ENCODE measurements at regions not wholly inside any gene's neighbourhood (a gene's known extent, or its start where the extent isn't known, plus 50 kb on each side); places are given as distances from the start of the nearest gene placed in this dataset.

- no peak for ATAC-seq (ENCODE audit: low FRiP score in 2 of 2)
- WGBS, 2 donors: 86 to 91% methylated on average over 4 of the region's 4 CpGs
- H3K36me3 ChIP-seq: no peaks in the 10 kb centered on the region
These were observed 407.3 kb upstream of the ANO3 start for GRCh38 chr11:25924586-25924985.

GRCh38 chr11:25925359-25925758 is 406.6 kb upstream of the ANO3 start:
- no peak overlapping the region for H3K4me3 ChIP-seq
- ATAC-seq (ENCODE audit: low FRiP score in 2 of 2): no peak
- TF ChIP-seq POLR2AphosphoS5 (IDR thresholded peaks at IDR 0.05): no peak
- TF ChIP-seq, protein P1, sequence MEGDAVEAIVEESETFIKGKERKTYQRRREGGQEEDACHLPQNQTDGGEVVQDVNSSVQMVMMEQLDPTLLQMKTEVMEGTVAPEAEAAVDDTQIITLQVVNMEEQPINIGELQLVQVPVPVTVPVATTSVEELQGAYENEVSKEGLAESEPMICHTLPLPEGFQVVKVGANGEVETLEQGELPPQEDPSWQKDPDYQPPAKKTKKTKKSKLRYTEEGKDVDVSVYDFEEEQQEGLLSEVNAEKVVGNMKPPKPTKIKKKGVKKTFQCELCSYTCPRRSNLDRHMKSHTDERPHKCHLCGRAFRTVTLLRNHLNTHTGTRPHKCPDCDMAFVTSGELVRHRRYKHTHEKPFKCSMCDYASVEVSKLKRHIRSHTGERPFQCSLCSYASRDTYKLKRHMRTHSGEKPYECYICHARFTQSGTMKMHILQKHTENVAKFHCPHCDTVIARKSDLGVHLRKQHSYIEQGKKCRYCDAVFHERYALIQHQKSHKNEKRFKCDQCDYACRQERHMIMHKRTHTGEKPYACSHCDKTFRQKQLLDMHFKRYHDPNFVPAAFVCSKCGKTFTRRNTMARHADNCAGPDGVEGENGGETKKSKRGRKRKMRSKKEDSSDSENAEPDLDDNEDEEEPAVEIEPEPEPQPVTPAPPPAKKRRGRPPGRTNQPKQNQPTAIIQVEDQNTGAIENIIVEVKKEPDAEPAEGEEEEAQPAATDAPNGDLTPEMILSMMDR (IDR thresholded peaks at IDR 0.05): no peak
- TF ChIP-seq EP300 (IDR thresholded peaks at IDR 0.05): no peak
- TF ChIP-seq POLR2A (IDR thresholded peaks at IDR 0.05): no peak
- H3K36me3 ChIP-seq: no peaks in the 10 kb centered on the region
- H3K4me1 ChIP-seq: no peaks in the 10 kb centered on the region
- peaks cover 0 to 4% (median 0%) of the 10 kb centered on the region in 4 donors for H3K9me3 ChIP-seq
- DNase-seq: no peak
- H3K27me3 ChIP-seq: no peaks in the 10 kb centered on the region
- no peak overlapping the region for H3K27ac ChIP-seq
- WGBS, 2 donors: 91 to 94% methylated on average over 2 of the region's 2 CpGs

More at GRCh38 chr11:25924586-25924985, 407.3 kb upstream of the ANO3 start:
- H3K9me3 ChIP-seq: peaks cover 0 to 4% (median 0%) of the 10 kb centered on the region in 4 donors
- DNase-seq: no peak
- H3K27me3 ChIP-seq: no peaks in the 10 kb centered on the region
- H3K4me1 ChIP-seq: no peaks in the 10 kb centered on the region
- no peak for TF ChIP-seq POLR2AphosphoS5 (IDR thresholded peaks at IDR 0.05)
- TF ChIP-seq, protein P1 (IDR thresholded peaks at IDR 0.05): no peak
- no peak for TF ChIP-seq POLR2A (IDR thresholded peaks at IDR 0.05)
- no peak overlapping the region for H3K27ac ChIP-seq
- H3K4me3 ChIP-seq: no peak overlapping the region

DNA sequence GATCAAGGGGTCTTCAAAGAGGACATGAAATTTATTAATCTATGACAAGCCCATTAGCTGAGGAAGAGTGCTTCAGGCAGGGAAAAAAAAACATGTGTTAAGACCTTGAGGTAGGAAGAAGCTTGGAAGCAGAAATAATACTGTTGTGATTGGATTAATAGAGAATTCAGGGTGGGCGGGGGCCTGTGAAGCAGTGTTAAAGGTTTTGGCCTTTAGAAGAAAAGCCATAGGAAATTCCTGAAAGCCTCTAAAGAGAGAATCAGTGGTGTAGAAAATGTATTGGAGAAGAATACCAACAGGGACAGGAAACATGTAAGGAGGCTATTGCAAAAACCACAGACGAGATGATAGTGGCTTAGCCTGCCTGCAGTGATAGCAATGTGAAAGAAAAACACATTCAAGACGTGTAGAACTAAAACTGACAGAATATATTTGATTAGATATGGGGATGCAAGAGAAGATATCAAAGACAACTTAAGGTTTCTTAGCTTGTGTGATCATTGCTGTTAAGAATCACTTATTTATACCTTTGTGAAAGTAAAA is 404.4 kb upstream of the ANO3 start:
- ATAC-seq (ENCODE audit: low FRiP score in 2 of 2): no peak
- Histone ChIP-seq H3K36me3 (no peaks in the 10 kb centered on the region), H3K27me3 (no peaks in the 10 kb centered on the region), H3K4me3 (no peak overlapping the region), H3K9me3 (no peaks in the 10 kb centered on the region), H3K27ac (peak overlapping the region in 2 of 4 donors; percentile 15 to 39), H3K4me1 (no peaks in the 10 kb centered on the region)
- TF ChIP-seq POLR2A (IDR thresholded peaks at IDR 0.05) (no peak), EP300 (IDR thresholded peaks at IDR 0.05) (no peak), POLR2AphosphoS5 (IDR thresholded peaks at IDR 0.05) (no peak)
- TF ChIP-seq, protein P1 (IDR thresholded peaks at IDR 0.05): no peak
- WGBS, 2 donors: 29 to 39% methylated on average over 3 of the region's 3 CpGs
- DNase-seq: no peak

- Histone ChIP-seq H3K27ac (peak overlapping the region in 2 of 4 donors; percentile 15 to 39), H3K9me3 (no peaks in the 10 kb centered on the region), H3K27me3 (no peaks in the 10 kb centered on the region), H3K4me3 (no peak overlapping the region), H3K4me1 (no peaks in the 10 kb centered on the region), H3K36me3 (no peaks in the 10 kb centered on the region)
- 31 to 32% methylated on average over 2 of the region's 2 CpGs for WGBS, 2 donors
- DNase-seq: no peak
- TF ChIP-seq POLR2AphosphoS5 (IDR thresholded peaks at IDR 0.05): no peak
- TF ChIP-seq, protein P1 (IDR thresholded peaks at IDR 0.05): no peak
- no peak for TF ChIP-seq POLR2A (IDR thresholded peaks at IDR 0.05)
- no peak for TF ChIP-seq EP300 (IDR thresholded peaks at IDR 0.05)
- ATAC-seq (ENCODE audit: low FRiP score in 2 of 2): no peak
These were observed 403.9 kb upstream of the ANO3 start for GRCh38 chr11:25928076-25928475.

DNA sequence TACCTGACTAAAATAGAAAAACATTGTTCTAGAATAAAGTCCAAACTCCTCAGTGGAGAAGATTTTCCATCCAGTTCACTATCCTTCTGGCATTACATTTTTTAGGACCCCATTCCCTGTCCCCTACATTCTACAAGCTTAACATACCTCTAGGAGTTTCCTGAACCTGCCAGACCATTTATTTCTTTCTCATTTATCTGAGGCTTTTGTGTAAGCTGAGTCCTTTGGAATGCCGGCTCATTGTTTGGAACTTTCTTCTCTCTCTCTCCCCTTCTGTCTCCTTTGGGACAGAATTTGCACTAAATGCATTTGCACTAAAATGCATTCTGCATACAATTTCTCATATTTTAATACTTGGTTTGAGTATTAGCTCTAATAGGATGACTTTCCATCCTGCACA is 393.0 kb upstream of the ANO3 start:
- H3K9me3 ChIP-seq: no peaks in the 10 kb centered on the region
- H3K4me1 ChIP-seq: no peaks in the 10 kb centered on the region
- 70 to 75% methylated on average over 1 of the region's 1 CpG for WGBS, 2 donors
- H3K27me3 ChIP-seq: no peaks in the 10 kb centered on the region
- no peak for DNase-seq
- no peak for ATAC-seq (ENCODE audit: low FRiP score in 2 of 2)
- H3K27ac ChIP-seq: no peak overlapping the region
- H3K4me3 ChIP-seq: no peak overlapping the region
- H3K36me3 ChIP-seq: no peaks in the 10 kb centered on the region
- TF ChIP-seq EP300 (IDR thresholded peaks at IDR 0.05) (no peak), POLR2A (IDR thresholded peaks at IDR 0.05) (no peak), POLR2AphosphoS5 (IDR thresholded peaks at IDR 0.05) (no peak)
- TF ChIP-seq, protein P1 (IDR thresholded peaks at IDR 0.05): no peak

All from upper lobe of left lung (tissue), 6 donors.